ENCODE measurements at regions not wholly inside any gene's neighbourhood (a gene's known extent, or its start where the extent isn't known, plus 50 kb on each side); places are given as distances from the start of the nearest gene placed in this dataset.
"Not testable (repeated sequence)": the region's sequence is repeated elsewhere in the genome, so short reads cannot be mapped to it uniquely, and the experiment has no call there.

- DNase-seq: no peak
Observed at GRCh38 chr4:149120331-149121022, 678.3 kb upstream of the NR3C2 start.

GRCh38 chr4:149116806-149117205, 674.6 kb upstream of the NR3C2 start:
- DNase-seq: peak; percentile 4

GRCh38 chr4:149113804-149114430, 671.7 kb upstream of the NR3C2 start:
- no peak for DNase-seq

GRCh38 chr4:149112109-149112508, 669.9 kb upstream of the NR3C2 start:
- DNase-seq: no peak

GRCh38 chr4:149110481-149110880, 668.3 kb upstream of the NR3C2 start:
- no peak for DNase-seq

- no peak for DNase-seq
Observed at GRCh38 chr4:149108626-149109025, 666.4 kb upstream of the NR3C2 start.

GRCh38 chr4:149102765-149103164, 660.6 kb upstream of the NR3C2 start:
- no peak for DNase-seq

- DNase-seq: no peak
Observed at GRCh38 chr4:149101649-149102048, 659.4 kb upstream of the NR3C2 start.

- no peak for DNase-seq
Observed at GRCh38 chr4:149095811-149096210, 653.6 kb upstream of the NR3C2 start.

GRCh38 chr4:149095001-149095400, 652.8 kb upstream of the NR3C2 start:
- DNase-seq: no peak

GRCh38 chr4:149084144-149084543, 641.9 kb upstream of the NR3C2 start:
- no peak for DNase-seq

GRCh38 chr4:149077181-149077580, 635.0 kb upstream of the NR3C2 start:
- no peak for DNase-seq

- DNase-seq: no peak
Observed at GRCh38 chr4:149076401-149076800, 634.2 kb upstream of the NR3C2 start.

- no peak for DNase-seq
Observed at GRCh38 chr4:149072384-149072783, 630.2 kb upstream of the NR3C2 start.

- no peak for DNase-seq
Observed at GRCh38 chr4:149065753-149066152, 623.5 kb upstream of the NR3C2 start.

- DNase-seq: no peak
Observed at GRCh38 chr4:149062997-149063396, 620.8 kb upstream of the NR3C2 start.

GRCh38 chr4:149057594-149057993, 615.4 kb upstream of the NR3C2 start:
- no peak for DNase-seq

- no peak for DNase-seq
Observed at GRCh38 chr4:149056615-149057014, 614.4 kb upstream of the NR3C2 start.

- no peak for DNase-seq
Observed at GRCh38 chr4:149055624-149056023, 613.4 kb upstream of the NR3C2 start.

- DNase-seq: no peak
Observed at GRCh38 chr4:149050840-149051239, 608.6 kb upstream of the NR3C2 start.

GRCh38 chr4:149048451-149049143, 606.4 kb upstream of the NR3C2 start:
- DNase-seq: no peak

GRCh38 chr4:149047368-149047767, 605.2 kb upstream of the NR3C2 start:
- DNase-seq: no peak

GRCh38 chr4:149045731-149046130, 603.5 kb upstream of the NR3C2 start:
- DNase-seq: no peak

GRCh38 chr4:149039786-149040185, 597.6 kb upstream of the NR3C2 start:
- DNase-seq: not testable (repeated sequence)
